OCI-LY7 (cell line): ENCODE measurements at regions not wholly inside any gene's neighbourhood (a gene's known extent, or its start where the extent isn't known, plus 50 kb on each side); places are given as distances from the start of the nearest gene placed in this dataset.

ENCODE experiments used
- BruUV-seq: library from RNA; stranded (reverse); fragments of 400-500 nt; replicated peaks from 2 replicates; lab custom pipeline; 2021; lab: Mats Ljungman, UMichigan
- CTCF ChIA-PET: fragments of 300-600 bp; sonication (Branson Sonifier 250); formaldehyde crosslinking; loops from one replicate; lab custom pipeline; 2022; ENCODE audit warnings: antibody characterized with exemption; ENCODE audit not compliant: unreplicated experiment; lab: Charles Lee
- POLR2A ChIA-PET: fragments of 300-600 bp; sonication (Branson Sonifier 250); formaldehyde crosslinking; loops from one replicate; lab custom pipeline; 2022; ENCODE audit warnings: antibody characterized with exemption; lab: Charles Lee
- DNase-seq: peaks from one replicate; pipeline ENCODE4 v3.0.0-alpha.2; 2015; ENCODE audit warnings: low spot score
- H2AFZ ChIP-seq: fragments of 200-600 bp; sonication (generic), shearing (Covaris generic); 2 replicates; pipeline ENCODE4 v1.6.1; 2014; ENCODE audit warnings: mild to moderate bottlenecking, antibody characterized with exemption, low read length, moderate library complexity
- H3K27ac ChIP-seq: fragments of 200-600 bp; sonication (generic); 2 replicates; pipeline ENCODE4 v1.5.1; 2014; ENCODE audit warnings: mixed run types, low read depth, mild to moderate bottlenecking, moderate library complexity, low read length, inconsistent platforms; ENCODE audit not compliant: poor library complexity, severe bottlenecking
- H3K36me3 ChIP-seq: fragments of 200-600 bp; sonication (generic); 2 replicates; pipeline ENCODE4 v1.6.1; 2014; ENCODE audit warnings: mild to moderate bottlenecking, antibody characterized with exemption, low read length, moderate library complexity, mixed read lengths; ENCODE audit not compliant: insufficient read depth
- H3K4me1 ChIP-seq: fragments of 200-600 bp; sonication (generic); 2 replicates; pipeline ENCODE4 v1.5.1; 2014; ENCODE audit warnings: mild to moderate bottlenecking, low read length; ENCODE audit not compliant: insufficient read depth, poor library complexity, severe bottlenecking
- H3K4me2 ChIP-seq: fragments of 200-600 bp; sonication (generic); 2 replicates; pipeline ENCODE4 v1.6.1; 2014; ENCODE audit warnings: mild to moderate bottlenecking, low read length
- H3K4me3 ChIP-seq: fragments of 200-600 bp; sonication (generic); 2 replicates; pipeline ENCODE4 v1.5.1; 2014; ENCODE audit warnings: mild to moderate bottlenecking, low read depth, low read length; ENCODE audit not compliant: poor library complexity, severe bottlenecking
- H3K79me2 ChIP-seq: fragments of 200-600 bp; sonication (generic); 2 replicates; pipeline ENCODE4 v1.6.1; 2016; ENCODE audit warnings: low read depth, mild to moderate bottlenecking, low read length, moderate library complexity, mixed read lengths; ENCODE audit not compliant: insufficient read depth
- H3K9me2 ChIP-seq: fragments of 200-600 bp; sonication (generic); 2 replicates; pipeline ENCODE4 v1.6.1; 2016; ENCODE audit warnings: mild to moderate bottlenecking, low read length, mixed read lengths; ENCODE audit not compliant: insufficient read depth
- H3K9me3 ChIP-seq: fragments of 200-600 bp; sonication (generic); 2 replicates; pipeline ENCODE4 v1.6.1; 2014; ENCODE audit warnings: mild to moderate bottlenecking, mixed run types, low read length, mixed read lengths
- H4K20me1 ChIP-seq: fragments of 200-600 bp; sonication (generic); 2 replicates; pipeline ENCODE4 v1.6.1; 2014; ENCODE audit warnings: mild to moderate bottlenecking, antibody characterized with exemption, low read length, moderate library complexity, mixed read lengths; ENCODE audit not compliant: insufficient read depth
- EZH2phosphoT487 ChIP-seq: fragments of 200-600 bp; sonication (generic); IDR thresholded peaks from 2 replicates; pipeline ENCODE4 v1.6.1; 2018; ENCODE audit warnings: low read depth, borderline replicate concordance, mild to moderate bottlenecking, mixed run types, antibody characterized with exemption, low read length, moderate library complexity, mixed read lengths
- intact Hi-C: fragments of 100-400 bp; cut with micrococcal nuclease; formaldehyde crosslinking; loops from one replicate; pipeline ENCODE4 v1.10.0; 2022; ENCODE audit not compliant: unreplicated experiment
- TF ChIP-seq, protein P1 (sequence below): fragments of 200-600 bp; sonication (generic); conservative IDR thresholded peaks from 2 replicates; pipeline ENCODE4 v1.5.1; 2014; ENCODE audit warnings: mild to moderate bottlenecking, antibody characterized with exemption, low read length, moderate library complexity, mixed read lengths

DNA sequence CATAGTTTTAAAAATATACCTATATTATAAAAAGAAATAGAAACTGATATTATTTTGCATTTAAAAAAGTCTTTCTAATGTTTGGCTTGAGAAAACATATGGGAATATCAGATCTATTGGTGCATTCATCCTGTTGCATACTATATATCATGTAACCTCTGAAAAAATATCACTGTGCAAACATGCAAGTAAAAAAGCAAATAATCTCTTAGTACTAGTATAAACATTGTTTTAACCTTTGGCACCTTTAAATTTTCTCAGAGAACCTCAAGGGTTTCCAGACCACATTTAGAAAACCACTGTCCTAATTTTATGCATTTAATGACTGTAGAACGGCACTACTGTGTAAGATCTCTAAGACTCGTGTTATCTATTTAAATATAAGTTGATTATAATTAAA is 416.8 kb downstream of the LRFN5 start:
- H3K4me2 ChIP-seq, result no peak overlapping the region
- no peak overlapping the region for H2AFZ ChIP-seq
- intact Hi-C loops, result no loop called here
- CTCF ChIA-PET, result no interaction called here
- no peak for DNase-seq
- H3K4me3 ChIP-seq, result no peak overlapping the region
- TF ChIP-seq EZH2phosphoT487, result no peak
- TF ChIP-seq, protein P1, sequence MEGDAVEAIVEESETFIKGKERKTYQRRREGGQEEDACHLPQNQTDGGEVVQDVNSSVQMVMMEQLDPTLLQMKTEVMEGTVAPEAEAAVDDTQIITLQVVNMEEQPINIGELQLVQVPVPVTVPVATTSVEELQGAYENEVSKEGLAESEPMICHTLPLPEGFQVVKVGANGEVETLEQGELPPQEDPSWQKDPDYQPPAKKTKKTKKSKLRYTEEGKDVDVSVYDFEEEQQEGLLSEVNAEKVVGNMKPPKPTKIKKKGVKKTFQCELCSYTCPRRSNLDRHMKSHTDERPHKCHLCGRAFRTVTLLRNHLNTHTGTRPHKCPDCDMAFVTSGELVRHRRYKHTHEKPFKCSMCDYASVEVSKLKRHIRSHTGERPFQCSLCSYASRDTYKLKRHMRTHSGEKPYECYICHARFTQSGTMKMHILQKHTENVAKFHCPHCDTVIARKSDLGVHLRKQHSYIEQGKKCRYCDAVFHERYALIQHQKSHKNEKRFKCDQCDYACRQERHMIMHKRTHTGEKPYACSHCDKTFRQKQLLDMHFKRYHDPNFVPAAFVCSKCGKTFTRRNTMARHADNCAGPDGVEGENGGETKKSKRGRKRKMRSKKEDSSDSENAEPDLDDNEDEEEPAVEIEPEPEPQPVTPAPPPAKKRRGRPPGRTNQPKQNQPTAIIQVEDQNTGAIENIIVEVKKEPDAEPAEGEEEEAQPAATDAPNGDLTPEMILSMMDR, result no peak
- H3K9me3 ChIP-seq, result no peaks in the 10 kb centered on the region
- BruUV-seq, result no TSS peak
- no peak overlapping the region for H3K27ac ChIP-seq
- H3K36me3 ChIP-seq, result no peaks in the 10 kb centered on the region
- POLR2A ChIA-PET, result no interaction called here
- H3K79me2 ChIP-seq, result no peaks in the 10 kb centered on the region
- no peaks in the 10 kb centered on the region for H3K9me2 ChIP-seq
- no peaks in the 10 kb centered on the region for H4K20me1 ChIP-seq
- H3K4me1 ChIP-seq, result no peaks in the 10 kb centered on the region

DNA sequence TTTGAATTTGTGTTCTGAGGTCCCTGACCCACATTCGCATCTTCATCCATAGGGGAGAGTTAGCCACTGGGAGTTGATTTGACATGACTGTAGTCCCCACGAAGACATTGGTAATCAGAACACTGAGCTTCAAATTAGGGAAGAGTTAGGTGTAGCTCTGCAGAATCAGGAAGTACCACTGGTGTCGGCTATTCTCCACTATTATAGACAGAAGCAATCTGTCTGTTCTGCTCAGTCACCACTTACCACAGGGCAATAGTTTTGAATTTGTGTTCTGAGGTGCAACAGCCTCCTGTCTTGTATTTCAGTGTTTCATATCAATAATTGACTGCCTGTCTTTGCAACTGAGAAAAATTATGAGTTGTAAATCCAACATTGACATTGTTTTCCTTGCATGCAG is 407.6 kb downstream of the LRFN5 start:
- H3K27ac ChIP-seq, result no peak overlapping the region
- H3K9me3 ChIP-seq, result no peaks in the 10 kb centered on the region
- BruUV-seq, result no TSS peak
- no peaks in the 10 kb centered on the region for H3K4me1 ChIP-seq
- no peaks in the 10 kb centered on the region for H3K36me3 ChIP-seq
- H2AFZ ChIP-seq, result no peak overlapping the region
- no peak for TF ChIP-seq EZH2phosphoT487
- TF ChIP-seq, protein P1, result no peak
- H3K79me2 ChIP-seq, result no peaks in the 10 kb centered on the region
- no peak for DNase-seq
- intact Hi-C loops, result no loop called here
- ChIA-PET CTCF (no interaction called here), POLR2A (no interaction called here)
- H3K4me2 ChIP-seq, result no peak overlapping the region
- H3K4me3 ChIP-seq, result no peak overlapping the region
- H3K9me2 ChIP-seq, result no peaks in the 10 kb centered on the region
- H4K20me1 ChIP-seq, result no peaks in the 10 kb centered on the region

DNA sequence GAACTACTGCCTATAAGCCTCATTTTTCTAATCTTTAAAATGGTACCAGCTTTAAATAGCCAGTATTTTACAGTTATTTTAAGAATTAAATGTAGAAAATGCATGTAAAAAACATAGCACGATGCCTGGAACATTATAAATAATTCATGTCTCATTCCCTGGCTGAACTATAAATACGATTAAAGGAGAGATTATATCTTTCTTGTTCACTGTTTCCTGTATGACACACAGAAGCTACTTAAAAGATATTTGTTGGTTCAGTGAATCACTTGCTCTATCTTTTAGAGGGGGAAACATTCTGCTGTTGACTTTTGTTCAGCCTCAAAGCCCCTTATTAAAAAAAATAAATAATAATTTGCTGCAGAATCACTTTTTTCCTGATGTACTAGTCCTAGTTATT is 406.9 kb downstream of the LRFN5 start:
- H3K36me3 ChIP-seq, result no peaks in the 10 kb centered on the region
- no peaks in the 10 kb centered on the region for H4K20me1 ChIP-seq
- H3K79me2 ChIP-seq, result no peaks in the 10 kb centered on the region
- DNase-seq, result no peak
- no peaks in the 10 kb centered on the region for H3K9me2 ChIP-seq
- TF ChIP-seq, protein P1, result no peak
- TF ChIP-seq EZH2phosphoT487, result no peak
- H3K4me2 ChIP-seq, result no peak overlapping the region
- no peak overlapping the region for H2AFZ ChIP-seq
- no peak overlapping the region for H3K27ac ChIP-seq
- no peaks in the 10 kb centered on the region for H3K4me1 ChIP-seq
- no TSS peak for BruUV-seq
- CTCF ChIA-PET, result no interaction called here
- no peaks in the 10 kb centered on the region for H3K9me3 ChIP-seq
- intact Hi-C loops, result no loop called here
- POLR2A ChIA-PET, result no interaction called here
- H3K4me3 ChIP-seq, result no peak overlapping the region
